SU-DHL-6 (cell line): ENCODE measurements at regions not wholly inside any gene's neighbourhood (a gene's known extent, or its start where the extent isn't known, plus 50 kb on each side); places are given as distances from the start of the nearest gene placed in this dataset.

Experiments used
- CTCF ChIP-seq: fragments of 200-600 bp; sonication (generic); IDR thresholded peaks from one replicate; pipeline ENCODE4 v1.5.1; 2017; ENCODE audit warnings: antibody characterized with exemption, mild to moderate bottlenecking, low read length, moderate library complexity; ENCODE audit not compliant: insufficient read depth, poor library complexity, severe bottlenecking
- EZH2phosphoT487 ChIP-seq: fragments of 200-600 bp; sonication (generic), shearing (Covaris generic); conservative IDR thresholded peaks from 2 replicates; pipeline ENCODE4 v1.6.1; 2018; ENCODE audit warnings: mild to moderate bottlenecking, antibody characterized with exemption, low read length, moderate library complexity, mixed read lengths

- TF ChIP-seq CTCF (no peak), EZH2phosphoT487 (no peak)
Measured at GRCh38 chr5:54621709-54622108, 104.2 kb downstream of the SNX18 start.
